H9 (cell line): ENCODE measurements at regions not wholly inside any gene's neighbourhood (a gene's known extent, or its start where the extent isn't known, plus 50 kb on each side); places are given as distances from the start of the nearest gene placed in this dataset.

Experiments used
- DNase-seq: peaks from one replicate; pipeline ENCODE4 v3.0.0-alpha.2; 2017
- H2AFZ ChIP-seq: one replicate; pipeline ENCODE4 v1.6.1; 2013; ENCODE audit warnings: mild to moderate bottlenecking, low read length, control low read depth, moderate library complexity
- H2AK5ac ChIP-seq: 2 replicates; pipeline ENCODE4 v1.6.1; 2013; ENCODE audit warnings: low read length, control low read depth, mixed read lengths; ENCODE audit not compliant: insufficient read length
- H2BK120ac ChIP-seq: one replicate; pipeline ENCODE4 v1.6.1; 2013; ENCODE audit warnings: low read depth, mild to moderate bottlenecking, low read length, control low read depth, inconsistent platforms; ENCODE audit not compliant: poor library complexity, severe bottlenecking
- H2BK12ac ChIP-seq: 2 replicates; pipeline ENCODE4 v1.6.1; 2013; ENCODE audit warnings: low read length, control low read depth, mixed read lengths, low read depth; ENCODE audit not compliant: insufficient read length
- H2BK15ac ChIP-seq: 2 replicates; pipeline ENCODE4 v1.6.1; 2013; ENCODE audit warnings: low read depth, low read length, control low read depth
- H2BK20ac ChIP-seq: one replicate; pipeline ENCODE4 v1.6.1; 2013; ENCODE audit warnings: low read depth, mild to moderate bottlenecking, low read length, control low read depth, inconsistent platforms; ENCODE audit not compliant: poor library complexity, severe bottlenecking
- H2BK5ac ChIP-seq: 2 replicates; pipeline ENCODE4 v1.6.1; 2013; ENCODE audit warnings: low read length, control low read depth, mixed read lengths; ENCODE audit not compliant: insufficient read length
- H3K14ac ChIP-seq: 2 replicates; pipeline ENCODE4 v1.6.1; 2013; ENCODE audit warnings: low read length, control low read depth; ENCODE audit not compliant: insufficient read depth
- H3K18ac ChIP-seq: 2 replicates; pipeline ENCODE4 v1.6.1; 2013; ENCODE audit warnings: low read depth, mild to moderate bottlenecking, mixed read lengths, low read length, control low read depth; ENCODE audit not compliant: insufficient read length
- H3K23ac ChIP-seq: 2 replicates; pipeline ENCODE4 v1.6.1; 2013; ENCODE audit warnings: low read length, control low read depth, mixed read lengths, low read depth; ENCODE audit not compliant: insufficient read length
- H3K23me2 ChIP-seq: 2 replicates; pipeline ENCODE4 v1.6.1; 2013; ENCODE audit warnings: low read depth, mild to moderate bottlenecking, mixed read lengths, low read length, control low read depth; ENCODE audit not compliant: insufficient read length, poor library complexity, severe bottlenecking
- H3K27ac ChIP-seq: 2 replicates; pipeline ENCODE4 v1.5.1; 2013; ENCODE audit warnings: low read length, control low read depth, mixed read lengths, low read depth; ENCODE audit not compliant: insufficient read length
- H3K27me3 ChIP-seq: 2 replicates; pipeline ENCODE4 v1.6.1; 2013; ENCODE audit warnings: low read length, control low read depth, inconsistent platforms; ENCODE audit not compliant: insufficient read depth
- H3K4ac ChIP-seq: 2 replicates; pipeline ENCODE4 v1.6.1; 2013; ENCODE audit warnings: low read depth, mild to moderate bottlenecking, control low read depth, inconsistent platforms, low read length, moderate library complexity
- H3K4me1 ChIP-seq: 2 replicates; pipeline ENCODE4 v1.6.1; 2013; ENCODE audit warnings: low read length, control low read depth, inconsistent platforms; ENCODE audit not compliant: insufficient read depth
- H3K4me2 ChIP-seq: 2 replicates; pipeline ENCODE4 v1.6.1; 2013; ENCODE audit warnings: low read length, control low read depth, mixed read lengths; ENCODE audit not compliant: insufficient read length, insufficient read depth
- H3K56ac ChIP-seq: 2 replicates; pipeline ENCODE4 v1.6.1; 2013; ENCODE audit warnings: low read depth, mild to moderate bottlenecking, mixed read lengths, low read length, control low read depth; ENCODE audit not compliant: insufficient read length
- H3K79me1 ChIP-seq: 2 replicates; pipeline ENCODE4 v1.6.1; 2013; ENCODE audit warnings: low read depth, mild to moderate bottlenecking, moderate library complexity, low read length, control low read depth, inconsistent platforms; ENCODE audit not compliant: insufficient read depth, poor library complexity, severe bottlenecking
- H3K79me2 ChIP-seq: 2 replicates; pipeline ENCODE4 v1.6.1; 2013; ENCODE audit warnings: low read length, control low read depth, inconsistent platforms; ENCODE audit not compliant: insufficient read depth
- H3K9ac ChIP-seq: 2 replicates; pipeline ENCODE4 v1.6.1; 2013; ENCODE audit warnings: low read length, control low read depth, mixed read lengths; ENCODE audit not compliant: insufficient read length; ENCODE audit errors: extremely low read depth
- H3K9me3 ChIP-seq: one replicate; pipeline ENCODE4 v1.6.1; 2013; ENCODE audit warnings: low read depth, low read length, inconsistent platforms; ENCODE audit not compliant: control insufficient read depth
- H3T11ph ChIP-seq: one replicate; pipeline ENCODE4 v1.6.1; 2013; ENCODE audit warnings: mild to moderate bottlenecking, low read length, control low read depth, inconsistent platforms
- H4K20me1 ChIP-seq: one replicate; pipeline ENCODE4 v1.6.1; 2013; ENCODE audit not compliant: control insufficient read depth, insufficient read length, insufficient read depth
- H4K5ac ChIP-seq: 2 replicates; pipeline ENCODE4 v1.6.1; 2013; ENCODE audit warnings: low read depth, mild to moderate bottlenecking, mixed read lengths, low read length, control low read depth; ENCODE audit not compliant: insufficient read length
- H4K8ac ChIP-seq: replicated peaks from 2 replicates; pipeline ENCODE4 v1.6.1; 2013; ENCODE audit warnings: low read length, control low read depth, mixed read lengths, low read depth; ENCODE audit not compliant: insufficient read length
- H4K91ac ChIP-seq: 2 replicates; pipeline ENCODE4 v1.6.1; 2013; ENCODE audit warnings: low read depth, mild to moderate bottlenecking, moderate library complexity, mixed read lengths, low read length, control low read depth; ENCODE audit not compliant: insufficient read length
- H3K27ac Mint-ChIP-seq, 3 experiments: 2 replicates in 2 of 3; 3 replicates in 1 of 3; pipeline ENCODE4 v1.8.0; 2020 to 2021; ENCODE audit warnings: mixed read lengths in 3 of 3, mild to moderate bottlenecking in 1 of 3, moderate library complexity in 1 of 3
- H3K27me3 Mint-ChIP-seq: 2 replicates; pipeline ENCODE4 v1.8.0; 2021; ENCODE audit warnings: low read depth, mild to moderate bottlenecking, moderate library complexity, mixed read lengths
- H3K36me3 Mint-ChIP-seq, 3 experiments: 2 replicates in 2 of 3; 3 replicates in 1 of 3; pipeline ENCODE4 v1.8.0; 2020 to 2021; ENCODE audit warnings: low read depth in 3 of 3, mixed read lengths in 3 of 3; ENCODE audit not compliant: insufficient read depth in 1 of 3
- H3K4me1 Mint-ChIP-seq, 2 experiments: 2 replicates each; pipeline ENCODE4 v1.8.0; 2020; ENCODE audit warnings: mixed read lengths in 2 of 2
- H3K4me3 Mint-ChIP-seq, 2 experiments: 2 replicates in 1 of 2; 3 replicates in 1 of 2; pipeline ENCODE4 v1.8.0; 2020 to 2021; ENCODE audit warnings: mild to moderate bottlenecking in 2 of 2, mixed read lengths in 2 of 2, moderate library complexity in 1 of 2
- H3K9me3 Mint-ChIP-seq, 2 experiments: 2 replicates in 1 of 2; 3 replicates in 1 of 2; pipeline ENCODE4 v1.8.0; 2020; ENCODE audit warnings: mild to moderate bottlenecking in 2 of 2, mixed read lengths in 2 of 2, moderate library complexity in 1 of 2
- CTCF ChIP-seq: fragments of 200-600 bp; sonication (generic); conservative IDR thresholded peaks from 3 replicates; pipeline ENCODE4 v1.8.0; 2021; ENCODE audit warnings: antibody characterized with exemption, mild to moderate bottlenecking

DNA sequence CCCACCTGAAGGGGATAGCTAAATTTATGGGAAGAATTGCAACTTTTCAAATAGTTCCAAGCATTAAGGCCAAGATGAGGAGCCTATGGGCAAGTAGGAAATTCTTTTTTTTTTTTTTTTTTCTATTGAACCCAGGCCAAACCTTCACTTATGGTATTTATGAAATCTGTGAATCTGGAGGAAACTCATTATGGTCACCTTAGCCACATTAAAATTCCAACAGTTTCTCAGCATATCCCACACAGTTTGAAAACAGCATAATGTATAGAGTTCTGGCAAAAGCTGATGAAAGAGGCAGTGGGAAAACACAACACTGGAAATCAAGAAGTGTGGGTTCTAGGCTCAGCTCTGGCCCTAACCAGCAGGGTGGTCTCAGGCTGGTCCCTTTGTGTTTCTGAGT is 236.9 kb downstream of the PTEN start:
- Histone ChIP-seq H2AFZ (no peak overlapping the region), H3K79me1 (no peaks in the 10 kb centered on the region), H2BK15ac (no peak overlapping the region), H3K4me2 (no peak overlapping the region), H2BK5ac (no peak overlapping the region), H3K9ac (no peak overlapping the region), H2BK12ac (no peak overlapping the region), H3K4ac (no peak overlapping the region), H3K4me1 (no peaks in the 10 kb centered on the region), H2AK5ac (no peak overlapping the region), H4K91ac (no peak overlapping the region), H4K20me1 (no peaks in the 10 kb centered on the region), H3K27ac (no peak overlapping the region), H3K79me2 (no peaks in the 10 kb centered on the region), H4K8ac (no peak overlapping the region), H3T11ph (no peak overlapping the region), H3K18ac (no peak overlapping the region), H2BK20ac (no peak overlapping the region), H3K27me3 (no peaks in the 10 kb centered on the region), H3K23ac (no peak overlapping the region), H3K14ac (no peak overlapping the region), H3K9me3 (no peaks in the 10 kb centered on the region), H3K56ac (no peak overlapping the region), H2BK120ac (no peak overlapping the region), H4K5ac (no peak overlapping the region), H3K23me2 (no peaks in the 10 kb centered on the region)
- TF ChIP-seq CTCF = no peak
- Mint-ChIP-seq H3K27me3 (no peaks in the 10 kb centered on the region), H3K4me3 (no peak overlapping the region), H3K9me3 (no peaks in the 10 kb centered on the region), H3K27ac (no peak overlapping the region), H3K4me1 (no peaks in the 10 kb centered on the region), H3K36me3 (no peaks in the 10 kb centered on the region)
- no peak for DNase-seq
